ENCODE measurements at regions not wholly inside any gene's neighbourhood (a gene's known extent, or its start where the extent isn't known, plus 50 kb on each side); places are given as distances from the start of the nearest gene placed in this dataset.

DNA sequence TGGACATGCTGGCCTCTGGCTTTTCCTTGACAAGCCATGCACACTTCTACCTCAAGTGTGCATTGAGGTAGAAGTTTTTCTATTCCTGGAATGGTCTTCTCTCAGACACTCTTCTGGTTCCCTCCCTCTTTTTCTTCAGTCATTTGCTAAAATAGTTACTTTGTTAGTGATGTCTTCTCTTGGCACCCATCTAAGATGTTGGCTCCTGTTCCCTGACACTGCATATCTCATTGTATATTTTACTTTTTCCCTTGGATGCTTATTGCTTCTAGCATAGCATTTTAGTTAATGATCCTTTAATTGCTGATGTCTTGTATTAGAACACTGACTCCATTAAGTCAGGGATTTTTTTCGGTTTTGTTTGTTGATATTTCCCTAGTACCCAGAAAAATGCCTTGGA lies 758.7 kb upstream of the NRSN1 start:
- no peak for FAIRE-seq
- no peak overlapping the region for H3K27ac ChIP-seq (ENCODE audit: low read depth in 2 of 2, low read length in 2 of 2)
- no peaks in the 10 kb centered on the region for H3K4me1 ChIP-seq (ENCODE audit: control insufficient read depth in 2 of 3, insufficient read depth in 2 of 3, low read depth in 1 of 3, low read length in 3 of 3)
- H3K4me3 ChIP-seq (ENCODE audit: low read length in 3 of 3): no peak overlapping the region
- DNase-seq: no peak
- H3K36me3 ChIP-seq (ENCODE audit: control insufficient read depth in 2 of 3, insufficient read depth in 3 of 3, low read length in 3 of 3): no peaks in the 10 kb centered on the region
- TF ChIP-seq, protein P1, sequence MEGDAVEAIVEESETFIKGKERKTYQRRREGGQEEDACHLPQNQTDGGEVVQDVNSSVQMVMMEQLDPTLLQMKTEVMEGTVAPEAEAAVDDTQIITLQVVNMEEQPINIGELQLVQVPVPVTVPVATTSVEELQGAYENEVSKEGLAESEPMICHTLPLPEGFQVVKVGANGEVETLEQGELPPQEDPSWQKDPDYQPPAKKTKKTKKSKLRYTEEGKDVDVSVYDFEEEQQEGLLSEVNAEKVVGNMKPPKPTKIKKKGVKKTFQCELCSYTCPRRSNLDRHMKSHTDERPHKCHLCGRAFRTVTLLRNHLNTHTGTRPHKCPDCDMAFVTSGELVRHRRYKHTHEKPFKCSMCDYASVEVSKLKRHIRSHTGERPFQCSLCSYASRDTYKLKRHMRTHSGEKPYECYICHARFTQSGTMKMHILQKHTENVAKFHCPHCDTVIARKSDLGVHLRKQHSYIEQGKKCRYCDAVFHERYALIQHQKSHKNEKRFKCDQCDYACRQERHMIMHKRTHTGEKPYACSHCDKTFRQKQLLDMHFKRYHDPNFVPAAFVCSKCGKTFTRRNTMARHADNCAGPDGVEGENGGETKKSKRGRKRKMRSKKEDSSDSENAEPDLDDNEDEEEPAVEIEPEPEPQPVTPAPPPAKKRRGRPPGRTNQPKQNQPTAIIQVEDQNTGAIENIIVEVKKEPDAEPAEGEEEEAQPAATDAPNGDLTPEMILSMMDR (IDR thresholded peaks at IDR 0.05; ENCODE audit: borderline replicate concordance, extremely low read depth, insufficient read depth): no peak
- H3K9ac ChIP-seq (ENCODE audit: low read length in 3 of 3): no peak overlapping the region
- H3K27me3 ChIP-seq (ENCODE audit: control insufficient read depth, insufficient read depth, low read length): no peaks in the 10 kb centered on the region
- no peaks in the 10 kb centered on the region for H3K9me3 ChIP-seq (ENCODE audit: control insufficient read depth in 2 of 3, insufficient read depth in 1 of 3, low read length in 3 of 3)
- intact Hi-C loops (cut with DNase I): no loop called here

DNA sequence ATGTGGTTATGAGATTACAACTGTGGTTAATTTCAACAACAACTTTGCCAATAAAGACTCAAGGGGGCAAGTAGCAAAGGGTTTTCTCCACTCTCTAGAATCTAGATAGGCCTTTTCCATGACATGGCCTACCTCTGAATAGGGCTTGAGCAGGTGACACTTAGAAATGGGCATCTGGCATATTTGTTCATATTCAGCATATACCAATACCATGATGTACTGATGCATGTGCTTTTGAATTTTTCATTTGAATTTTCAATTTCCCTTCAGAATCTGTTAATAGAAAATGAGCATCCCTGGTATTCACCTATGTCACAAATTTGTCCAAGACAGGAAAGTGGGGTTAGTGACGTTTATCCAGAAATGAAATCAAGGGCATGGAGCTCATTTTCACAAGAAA lies 757.5 kb upstream of the NRSN1 start:
- TF ChIP-seq, protein P1 (IDR thresholded peaks at IDR 0.05; ENCODE audit: borderline replicate concordance, extremely low read depth, insufficient read depth): no peak
- H3K9ac ChIP-seq (ENCODE audit: low read length in 3 of 3): no peak overlapping the region
- no peak for FAIRE-seq

GRCh38 chr6:23370051-23370450 lies 756.0 kb upstream of the NRSN1 start:
- DNase-seq: no peak

More for the DNA sequence above, 757.5 kb upstream of the NRSN1 start:
- intact Hi-C loops (cut with DNase I): no loop called here
- H3K27ac ChIP-seq (ENCODE audit: low read depth in 2 of 2, low read length in 2 of 2): no peak overlapping the region
- no peak for DNase-seq
- no peaks in the 10 kb centered on the region for H3K27me3 ChIP-seq (ENCODE audit: control insufficient read depth, insufficient read depth, low read length)
- no peaks in the 10 kb centered on the region for H3K9me3 ChIP-seq (ENCODE audit: control insufficient read depth in 2 of 3, insufficient read depth in 1 of 3, low read length in 3 of 3)
- H3K4me3 ChIP-seq (ENCODE audit: low read length in 3 of 3): no peak overlapping the region
- no peaks in the 10 kb centered on the region for H3K36me3 ChIP-seq (ENCODE audit: control insufficient read depth in 2 of 3, insufficient read depth in 3 of 3, low read length in 3 of 3)
- no peaks in the 10 kb centered on the region for H3K4me1 ChIP-seq (ENCODE audit: control insufficient read depth in 2 of 3, insufficient read depth in 2 of 3, low read depth in 1 of 3, low read length in 3 of 3)

More at GRCh38 chr6:23370051-23370450, 756.0 kb upstream of the NRSN1 start:
- no peak overlapping the region for H3K27ac ChIP-seq (ENCODE audit: low read depth in 2 of 2, low read length in 2 of 2)
- TF ChIP-seq, protein P1 (IDR thresholded peaks at IDR 0.05; ENCODE audit: borderline replicate concordance, extremely low read depth, insufficient read depth): no peak
- intact Hi-C loops (cut with DNase I): no loop called here
- no peaks in the 10 kb centered on the region for H3K27me3 ChIP-seq (ENCODE audit: control insufficient read depth, insufficient read depth, low read length)
- H3K36me3 ChIP-seq (ENCODE audit: control insufficient read depth in 2 of 3, insufficient read depth in 3 of 3, low read length in 3 of 3): no peaks in the 10 kb centered on the region
- no peaks in the 10 kb centered on the region for H3K4me1 ChIP-seq (ENCODE audit: control insufficient read depth in 2 of 3, insufficient read depth in 2 of 3, low read depth in 1 of 3, low read length in 3 of 3)
- H3K4me3 ChIP-seq (ENCODE audit: low read length in 3 of 3): no peak overlapping the region
- H3K9ac ChIP-seq (ENCODE audit: low read length in 3 of 3): no peak overlapping the region
- no peaks in the 10 kb centered on the region for H3K9me3 ChIP-seq (ENCODE audit: control insufficient read depth in 2 of 3, insufficient read depth in 1 of 3, low read length in 3 of 3)
- no peak for FAIRE-seq
